HEK293 (cell line): ENCODE measurements at regions not wholly inside any gene's neighbourhood (a gene's known extent, or its start where the extent isn't known, plus 50 kb on each side); places are given as distances from the start of the nearest gene placed in this dataset.
A peak's percentile ranks its signal among the peaks of the same experiment; 100 is the strongest.

ENCODE experiments used
- CTCF ChIA-PET: fragments of 350-600 bp; formaldehyde crosslinking; extraction: SDS; loops from one replicate; lab custom pipeline; 2021; ENCODE audit warnings: antibody characterized with exemption; lab: Yijun Ruan, JAX
- POLR2A ChIA-PET: fragments of 300-600 bp; formaldehyde crosslinking; extraction: SDS; loops from one replicate; lab custom pipeline; 2020; ENCODE audit warnings: antibody characterized with exemption, inconsistent platforms; lab: Yijun Ruan, JAX
- H3K27ac ChIP-seq: fragments of 200-500 bp; sonication (Bioruptor generic); 2 replicates; pipeline ENCODE4 v1.5.1; 2014; ENCODE audit warnings: low read depth, low read length, control low read depth, inconsistent platforms; ENCODE audit errors: extremely low read depth
- H3K36me3 ChIP-seq, 2 experiments: fragments of 200-500 bp in 1 of 2; sonication (Bioruptor generic) in 1 of 2; 1 replicate in 1 of 2; 2 replicates in 1 of 2; pipeline ENCODE4 v1.5.1; 2014 to 2017; ENCODE audit warnings: inconsistent platforms in 2 of 2, low read length in 2 of 2; ENCODE audit not compliant: control insufficient read depth in 2 of 2, insufficient read depth in 1 of 2
- H3K4me1 ChIP-seq: fragments of 200-500 bp; sonication (Bioruptor generic); 2 replicates; pipeline ENCODE4 v1.5.1; 2014; ENCODE audit warnings: mild to moderate bottlenecking, low read length, inconsistent platforms; ENCODE audit not compliant: control insufficient read depth, insufficient read depth
- H3K4me3 ChIP-seq: 2 replicates; pipeline ENCODE4 v1.5.1; 2011; ENCODE audit warnings: low read depth, mild to moderate bottlenecking, control low read depth, low read length, moderate library complexity
- H3K9me3 ChIP-seq: fragments of 200-500 bp; sonication (Bioruptor generic); 2 replicates; pipeline ENCODE4 v1.5.1; 2014; ENCODE audit warnings: low read depth, low read length, inconsistent platforms; ENCODE audit not compliant: control insufficient read depth, insufficient read depth
- CTCF ChIP-seq: fragments of 450-650 bp; formaldehyde crosslinking; IDR thresholded peaks from 2 replicates; pipeline ENCODE4 v1.5.1; 2016; ENCODE audit warnings: missing biosample characterization, missing genetic modification characterization
- FEZF1 ChIP-seq: fragments of 450-650 bp; formaldehyde crosslinking; IDR thresholded peaks from 2 replicates; pipeline ENCODE4 v1.5.1; 2016; ENCODE audit warnings: missing biosample characterization, missing genetic modification characterization
- PBX3 ChIP-seq: sonication (generic); formaldehyde crosslinking; IDR thresholded peaks from 2 replicates; pipeline ENCODE4 v1.8.1; 2022; ENCODE audit warnings: mild to moderate bottlenecking, moderate library complexity, missing genetic modification reagents
- RBAK ChIP-seq: fragments of 450-650 bp; formaldehyde crosslinking; IDR thresholded peaks from 2 replicates; pipeline ENCODE4 v1.5.1; 2016; ENCODE audit warnings: missing biosample characterization, missing genetic modification characterization
- REPIN1 ChIP-seq: fragments of 450-650 bp; formaldehyde crosslinking; IDR thresholded peaks from 2 replicates; pipeline ENCODE4 v1.5.1; 2017; ENCODE audit warnings: missing biosample characterization, missing genetic modification characterization, low read depth
- REST ChIP-seq: fragments of 450-650 bp; formaldehyde crosslinking; IDR thresholded peaks from 2 replicates; pipeline ENCODE4 v1.5.1; 2016; ENCODE audit warnings: missing biosample characterization, missing genetic modification characterization
- YY1 ChIP-seq: fragments of 450-650 bp; formaldehyde crosslinking; IDR thresholded peaks from 2 replicates; pipeline ENCODE4 v1.5.1; 2018; ENCODE audit warnings: missing biosample characterization, missing genetic modification characterization
- ZBTB10 ChIP-seq: fragments of 450-650 bp; formaldehyde crosslinking; IDR thresholded peaks from 2 replicates; pipeline ENCODE4 v1.5.1; 2016; ENCODE audit warnings: missing biosample characterization, missing genetic modification characterization
- ZBTB17 ChIP-seq: fragments of 450-650 bp; formaldehyde crosslinking; IDR thresholded peaks from 2 replicates; pipeline ENCODE4 v1.5.1; 2016; ENCODE audit warnings: missing biosample characterization, missing genetic modification characterization
- ZBTB44 ChIP-seq: fragments of 450-650 bp; IDR thresholded peaks from 2 replicates; pipeline ENCODE4 v1.5.1; 2018; ENCODE audit warnings: missing biosample characterization, mild to moderate bottlenecking, missing genetic modification characterization
- ZFHX2 ChIP-seq: fragments of 450-650 bp; formaldehyde crosslinking; conservative IDR thresholded peaks from 2 replicates; pipeline ENCODE4 v1.5.1; 2016; ENCODE audit warnings: missing biosample characterization, missing genetic modification characterization
- ZFP37 ChIP-seq: fragments of 450-650 bp; formaldehyde crosslinking; IDR thresholded peaks from 2 replicates; pipeline ENCODE4 v1.5.1; 2016; ENCODE audit warnings: missing biosample characterization, missing genetic modification characterization
- ZNF146 ChIP-seq: fragments of 450-650 bp; formaldehyde crosslinking; IDR thresholded peaks from 2 replicates; pipeline ENCODE4 v1.5.1; 2016; ENCODE audit warnings: missing biosample characterization, missing genetic modification characterization
- ZNF16 ChIP-seq: fragments of 450-650 bp; formaldehyde crosslinking; IDR thresholded peaks from 2 replicates; pipeline ENCODE4 v1.5.1; 2016; ENCODE audit warnings: low read depth, missing biosample characterization, missing genetic modification characterization
- ZNF214 ChIP-seq: fragments of 450-650 bp; formaldehyde crosslinking; IDR thresholded peaks from 2 replicates; pipeline ENCODE4 v1.5.1; 2017; ENCODE audit warnings: missing biosample characterization, mild to moderate bottlenecking, missing genetic modification characterization, borderline replicate concordance
- ZNF23 ChIP-seq: fragments of 450-650 bp; formaldehyde crosslinking; IDR thresholded peaks from 2 replicates; pipeline ENCODE4 v1.5.1; 2016; ENCODE audit warnings: missing biosample characterization, missing genetic modification characterization, borderline replicate concordance
- ZNF341 ChIP-seq: fragments of 450-650 bp; formaldehyde crosslinking; IDR thresholded peaks from 2 replicates; pipeline ENCODE4; 2016; ENCODE audit warnings: low read depth, missing biosample characterization, missing genetic modification characterization
- ZNF366 ChIP-seq: fragments of 450-650 bp; formaldehyde crosslinking; conservative IDR thresholded peaks from 2 replicates; pipeline ENCODE4 v1.5.1; 2016; ENCODE audit warnings: missing biosample characterization, missing genetic modification characterization
- ZNF433 ChIP-seq: fragments of 450-650 bp; formaldehyde crosslinking; IDR thresholded peaks from 2 replicates; pipeline ENCODE4 v1.5.1; 2016; ENCODE audit warnings: missing biosample characterization, missing genetic modification characterization, low read depth
- ZNF514 ChIP-seq: fragments of 450-650 bp; formaldehyde crosslinking; IDR thresholded peaks from 2 replicates; pipeline ENCODE4 v1.5.1; 2016; ENCODE audit warnings: missing biosample characterization, missing genetic modification characterization
- ZNF580 ChIP-seq: fragments of 450-650 bp; formaldehyde crosslinking; IDR thresholded peaks from 2 replicates; pipeline ENCODE4 v1.5.1; 2016; ENCODE audit warnings: missing biosample characterization, missing genetic modification characterization
- ZNF654 ChIP-seq: fragments of 450-650 bp; formaldehyde crosslinking; IDR thresholded peaks from 2 replicates; pipeline ENCODE4 v1.5.1; 2016; ENCODE audit warnings: low read depth, missing biosample characterization, missing genetic modification characterization
- ZNF664 ChIP-seq: fragments of 450-650 bp; formaldehyde crosslinking; IDR thresholded peaks from 2 replicates; pipeline ENCODE4 v1.5.1; 2016; ENCODE audit warnings: missing biosample characterization, missing genetic modification characterization
- ZNF670 ChIP-seq: fragments of 450-650 bp; formaldehyde crosslinking; IDR thresholded peaks from 2 replicates; pipeline ENCODE4 v1.5.1; 2016; ENCODE audit warnings: missing biosample characterization, missing genetic modification characterization, low read depth
- ZNF677 ChIP-seq: fragments of 450-650 bp; IDR thresholded peaks from 2 replicates; pipeline ENCODE4 v1.5.0; 2018; ENCODE audit warnings: missing biosample characterization, mild to moderate bottlenecking, missing genetic modification characterization, moderate library complexity

GRCh38 chr16:86252596-86252995 is 257.7 kb upstream of the FOXF1 start:
- POLR2A ChIA-PET = interaction anchor here (1.1 to 3.0 kb wide), 2 partner anchors 11 to 265 kb away, joined by 3 to 15 read pairs; no protein-coding TSS in a partner anchor
- CTCF ChIA-PET = interaction anchor here (0.6 to 7.5 kb wide), 35 partner anchors 9 to 431 kb away, joined by 3 to 135 read pairs (median 4); partner anchors contain the start of gene FOXF1
- no peak overlapping the region for H3K27ac ChIP-seq
- no peak overlapping the region for H3K4me3 ChIP-seq
- H3K36me3 ChIP-seq = no peaks in the 10 kb centered on the region
- H3K4me1 ChIP-seq = no peaks in the 10 kb centered on the region
- TF ChIP-seq RBAK (tag by site-specific recombination) = no peak
- no peak for TF ChIP-seq ZNF664
- TF ChIP-seq REST = no peak
- TF ChIP-seq ZNF341 (tag by site-specific recombination) = no peak
- TF ChIP-seq ZBTB44 (tag by site-specific recombination) = no peak
- TF ChIP-seq ZNF23 (tag by site-specific recombination) = no peak
- no peak for TF ChIP-seq ZNF670
- TF ChIP-seq ZBTB17 = peak; percentile 38; the same call in 1 of the 2 replicates
- TF ChIP-seq ZNF433 (tag by site-specific recombination) = no peak
- 0 out of 2 replicates have a peak, but pooled peaks have one; percentile 41 for TF ChIP-seq ZNF580 (tag by site-specific recombination)
- TF ChIP-seq CTCF (tag by site-specific recombination) = peak; percentile 41; the same call in 1 of the 2 replicates
- TF ChIP-seq ZNF514 (tag by site-specific recombination) = no peak
- no peak for TF ChIP-seq ZNF366
- TF ChIP-seq ZNF16 (tag by site-specific recombination) = no peak
- no peak for TF ChIP-seq REPIN1 (tag by site-specific recombination)
- peak; percentile 79 for TF ChIP-seq ZNF146
- TF ChIP-seq ZNF214 (tag by site-specific recombination) = no peak
- TF ChIP-seq ZFHX2 (tag by site-specific recombination) = no peak
- peak; percentile 19; the same call in 1 of the 2 replicates for TF ChIP-seq ZNF654 (tag by site-specific recombination)
- no peaks in the 10 kb centered on the region for H3K9me3 ChIP-seq

- no peaks in the 10 kb centered on the region for H3K36me3 ChIP-seq
- no peak overlapping the region for H3K27ac ChIP-seq
- CTCF ChIA-PET = interaction anchor here (0.8 to 7.5 kb wide), 3 partner anchors 263 to 1032 kb away, joined by 3 to 135 read pairs (median 3); no protein-coding TSS in a partner anchor
- POLR2A ChIA-PET = no interaction called here
- no peaks in the 10 kb centered on the region for H3K4me1 ChIP-seq
- no peak overlapping the region for H3K4me3 ChIP-seq
- no peaks in the 10 kb centered on the region for H3K9me3 ChIP-seq
- TF ChIP-seq PBX3 (CRISPR knock-in tag) (no peak), ZNF214 (tag by site-specific recombination) (no peak), ZBTB10 (tag by site-specific recombination) (no peak), ZFP37 (tag by site-specific recombination) (no peak), YY1 (tag by site-specific recombination) (no peak), ZNF654 (tag by site-specific recombination) (no peak), FEZF1 (tag by site-specific recombination) (no peak), ZNF677 (tag by site-specific recombination) (no peak), ZNF664 (no peak)
Observed at GRCh38 chr16:86255966-86256365, 254.4 kb upstream of the FOXF1 start.
